Ovary (tissue), 7 donors: ENCODE measurements at regions not wholly inside any gene's neighbourhood (a gene's known extent, or its start where the extent isn't known, plus 50 kb on each side); places are given as distances from the start of the nearest gene placed in this dataset.

Source experiments
- DNase-seq, 5 donors: peaks; one replicate each; pipeline ENCODE4 v3.0.0-alpha.2; 2019 to 2020
- H3K27ac ChIP-seq, 2 donors: fragments of 200-600 bp; one replicate each; pipeline versions ENCODE4 v1.5.1 to v1.8.0; 2019 to 2022
- H3K27me3 ChIP-seq: fragments of 200-600 bp; one replicate; pipeline ENCODE4 v1.8.0; 2022
- H3K36me3 ChIP-seq: fragments of 200-600 bp; sonication (generic); one replicate; pipeline ENCODE4 v1.5.1; 2019
- H3K4me1 ChIP-seq: one replicate; pipeline ENCODE4 v1.8.1; 2013; ENCODE audit warnings: mild to moderate bottlenecking, moderate library complexity; ENCODE audit not compliant: insufficient read depth
- H3K4me3 ChIP-seq: fragments of 200-600 bp; sonication (generic); one replicate; pipeline ENCODE4 v1.5.1; 2017
- H3K9me3 ChIP-seq, 2 donors: fragments of 200-600 bp in 1 of 2; sonication (generic) in 1 of 2; one replicate each; pipeline versions ENCODE4 v1.5.1 to v1.8.1; 2013 to 2019; ENCODE audit warnings: mild to moderate bottlenecking in 1 of 2, moderate library complexity in 1 of 2
- EP300 ChIP-seq: sonication (generic); formaldehyde crosslinking; IDR thresholded peaks from one replicate; pipeline ENCODE4 v1.6.1; 2017; ENCODE audit warnings: antibody characterized with exemption
- POLR2A ChIP-seq: fragments of 450-650 bp; IDR thresholded peaks from one replicate; pipeline ENCODE4 v1.6.1; 2017; ENCODE audit warnings: antibody characterized with exemption, mild to moderate bottlenecking, moderate library complexity
- WGBS, 3 donors: extraction: QIAGEN DNeasy Blood & Tissue Kit in 1 of 3; methylation state at CpG; one replicate each; pipeline versions ENCODE4 v1.1.5 to v1.1.7; 2013 to 2017; 5-methylcytosine and 5-hydroxymethylcytosine counted together
- intact Hi-C, 4 donors: fragments of 100-400 bp; cut with DNase I; formaldehyde crosslinking; loops; one replicate each; pipeline versions ENCODE4 v1.11.0 to v1.15.1; 2022 to 2023
- TF ChIP-seq, protein P1 (sequence below), 3 donors: fragments of 450-650 bp in 2 of 3; fragments of 200-600 bp in 1 of 3; IDR thresholded peaks; one replicate each; pipeline versions ENCODE4 v1.5.1 to v1.8.0; 2016 to 2022; ENCODE audit warnings: antibody characterized with exemption in 3 of 3, mild to moderate bottlenecking in 1 of 3
- donor health status: DM: no; HTN: no; CAD: no; lungs with moderate emphysema.
- donor health status: DM: no; HTN: no; CAD: no.
- donor health status: Bipolar disorder and iron deficiency.
- donor health status: DM: no; HTN: no; CAD: no.
- donor health status: DM: yes; HTN: yes; CAD: no.

DNA sequence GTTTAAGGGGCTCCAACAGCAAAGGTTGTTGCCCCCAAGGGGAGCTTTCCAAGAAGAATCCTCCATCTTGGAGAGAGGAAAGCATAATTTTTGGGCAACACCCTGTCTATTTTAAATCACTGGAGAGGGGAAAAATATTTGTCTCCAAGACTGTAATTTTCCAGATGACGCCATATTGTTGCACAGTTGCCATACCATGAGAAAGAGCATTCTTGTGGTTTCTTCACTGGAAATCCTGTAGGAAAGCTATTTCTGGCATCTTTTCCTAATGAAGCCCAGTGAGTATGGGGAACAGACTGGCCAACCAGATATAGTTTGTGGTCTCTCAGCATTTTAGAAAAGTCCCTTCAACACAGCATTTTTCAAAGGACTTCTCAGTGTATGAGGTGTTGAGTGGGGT is 88.1 kb upstream of the MANSC4 start:
- WGBS, 3 donors, result 91 to 96% (median 96%) methylated on average over 1 of the region's 1 CpG
- H3K27me3 ChIP-seq, result no peaks in the 10 kb centered on the region

DNA sequence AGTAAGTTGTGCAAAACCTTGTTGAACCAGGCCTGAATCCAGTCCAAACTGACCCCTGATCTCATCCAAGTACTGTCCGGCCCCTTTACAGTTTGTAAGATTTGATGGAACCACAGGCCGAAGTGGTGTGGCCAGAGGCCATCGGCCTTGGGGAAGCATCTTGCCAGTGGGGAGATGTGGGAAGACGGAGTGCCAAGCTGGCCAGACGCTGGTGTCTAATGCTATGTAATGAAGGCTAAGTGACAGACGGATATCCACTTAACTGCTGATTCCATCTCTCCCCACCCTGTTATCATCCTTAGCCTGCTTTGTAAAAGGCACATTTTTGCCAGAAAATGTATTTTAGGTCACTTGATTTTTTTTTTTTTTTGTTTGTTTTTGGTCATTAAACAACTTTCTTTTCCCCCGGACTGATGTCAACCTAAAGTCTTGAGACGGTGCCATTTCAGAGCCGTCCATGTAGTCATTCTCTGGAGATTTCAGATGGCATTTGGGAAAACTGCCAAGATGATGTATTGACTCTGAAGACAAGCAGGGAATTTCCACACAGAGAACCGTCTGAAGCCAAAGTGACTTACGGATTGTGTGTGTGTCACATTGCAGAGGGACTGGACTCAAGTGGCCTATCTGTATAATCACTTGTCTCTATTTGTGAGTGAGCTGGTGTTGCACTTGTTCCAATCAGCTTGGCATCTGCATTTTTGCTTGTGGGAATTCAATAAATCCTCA is 86.5 kb upstream of the MANSC4 start:
- Histone ChIP-seq H3K36me3 (no peaks in the 10 kb centered on the region), H3K4me3 (no peak overlapping the region), H3K9me3 (no peaks in the 10 kb centered on the region), H3K27me3 (no peaks in the 10 kb centered on the region), H3K27ac (no peak overlapping the region), H3K4me1 (peaks cover 2% of the 10 kb centered on the region)
- intact Hi-C loops, result no loop called here
- TF ChIP-seq EP300, result no peak
- TF ChIP-seq POLR2A, result no peak
- TF ChIP-seq, protein P1, sequence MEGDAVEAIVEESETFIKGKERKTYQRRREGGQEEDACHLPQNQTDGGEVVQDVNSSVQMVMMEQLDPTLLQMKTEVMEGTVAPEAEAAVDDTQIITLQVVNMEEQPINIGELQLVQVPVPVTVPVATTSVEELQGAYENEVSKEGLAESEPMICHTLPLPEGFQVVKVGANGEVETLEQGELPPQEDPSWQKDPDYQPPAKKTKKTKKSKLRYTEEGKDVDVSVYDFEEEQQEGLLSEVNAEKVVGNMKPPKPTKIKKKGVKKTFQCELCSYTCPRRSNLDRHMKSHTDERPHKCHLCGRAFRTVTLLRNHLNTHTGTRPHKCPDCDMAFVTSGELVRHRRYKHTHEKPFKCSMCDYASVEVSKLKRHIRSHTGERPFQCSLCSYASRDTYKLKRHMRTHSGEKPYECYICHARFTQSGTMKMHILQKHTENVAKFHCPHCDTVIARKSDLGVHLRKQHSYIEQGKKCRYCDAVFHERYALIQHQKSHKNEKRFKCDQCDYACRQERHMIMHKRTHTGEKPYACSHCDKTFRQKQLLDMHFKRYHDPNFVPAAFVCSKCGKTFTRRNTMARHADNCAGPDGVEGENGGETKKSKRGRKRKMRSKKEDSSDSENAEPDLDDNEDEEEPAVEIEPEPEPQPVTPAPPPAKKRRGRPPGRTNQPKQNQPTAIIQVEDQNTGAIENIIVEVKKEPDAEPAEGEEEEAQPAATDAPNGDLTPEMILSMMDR (IDR thresholded peaks at IDR 0.05), result no peak
- WGBS, 3 donors, result 78 to 88% (median 78%) methylated on average over 11 of the region's 11 CpGs
- no peak for DNase-seq

More for the DNA sequence above, 88.1 kb upstream of the MANSC4 start:
- Histone ChIP-seq H3K4me3 (no peak overlapping the region), H3K27ac (no peak overlapping the region), H3K4me1 (no peaks in the 10 kb centered on the region), H3K9me3 (no peaks in the 10 kb centered on the region), H3K36me3 (no peaks in the 10 kb centered on the region)
- TF ChIP-seq, protein P1 (IDR thresholded peaks at IDR 0.05), result no peak
- no peak for TF ChIP-seq EP300
- TF ChIP-seq POLR2A, result no peak
- intact Hi-C loops, result no loop called here
- no peak for DNase-seq

DNA sequence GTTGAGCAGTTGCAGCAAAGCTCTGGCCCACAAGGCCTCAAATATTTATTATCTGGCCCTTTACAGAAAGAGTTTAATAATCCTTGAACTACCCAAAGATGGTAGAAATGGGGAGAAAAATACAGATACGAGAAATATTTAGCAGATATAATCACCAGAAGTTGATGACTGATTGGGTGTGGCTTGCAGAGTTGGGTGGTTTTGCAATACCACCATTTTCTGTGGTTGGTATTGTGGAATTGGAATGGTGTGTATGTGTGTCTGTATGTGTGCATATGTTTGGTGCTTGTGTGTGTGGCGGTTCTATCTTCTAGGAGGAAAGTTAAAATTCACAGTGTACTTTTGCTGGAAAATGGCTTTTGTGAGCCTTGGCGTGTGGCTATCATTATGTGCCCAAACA is 85.4 kb upstream of the MANSC4 start:
- intact Hi-C loops, result no loop called here
- no peak for DNase-seq
- 65 to 80% (median 78%) methylated on average over 3 of the region's 3 CpGs for WGBS, 3 donors
- Histone ChIP-seq H3K4me1 (peaks cover 7% of the 10 kb centered on the region), H3K27ac (no peak overlapping the region), H3K4me3 (no peak overlapping the region), H3K36me3 (no peaks in the 10 kb centered on the region), H3K27me3 (no peaks in the 10 kb centered on the region), H3K9me3 (no peaks in the 10 kb centered on the region)
- no peak for TF ChIP-seq POLR2A
- no peak for TF ChIP-seq EP300
- TF ChIP-seq, protein P1 (IDR thresholded peaks at IDR 0.05), result no peak

DNA sequence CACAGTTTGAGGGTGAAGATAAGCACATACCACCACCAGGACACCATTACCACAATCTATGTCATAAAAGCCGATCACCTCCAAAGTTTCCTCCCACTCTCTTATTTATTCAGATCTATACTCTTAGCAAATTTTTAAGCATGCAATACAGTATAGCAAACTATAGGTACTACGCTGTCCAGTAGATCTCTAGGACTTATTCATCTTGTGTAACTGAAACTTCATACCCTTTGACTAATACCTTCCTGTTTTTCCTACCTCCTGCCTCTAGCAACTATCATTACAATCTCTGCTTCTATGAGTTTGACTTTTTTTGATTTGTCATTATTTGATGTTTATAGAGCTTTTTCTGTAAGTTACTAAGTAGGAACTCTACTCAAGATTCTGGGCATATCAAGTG is 84.5 kb upstream of the MANSC4 start:
- TF ChIP-seq, protein P1 (IDR thresholded peaks at IDR 0.05), result no peak
- TF ChIP-seq POLR2A (no peak), EP300 (no peak)
- Histone ChIP-seq H3K27ac (no peak overlapping the region), H3K4me1 (peaks cover 7% of the 10 kb centered on the region), H3K27me3 (no peaks in the 10 kb centered on the region), H3K36me3 (no peaks in the 10 kb centered on the region), H3K9me3 (no peaks in the 10 kb centered on the region), H3K4me3 (no peak overlapping the region)
- intact Hi-C loops, result no loop called here
- WGBS, 3 donors, result 96 to 99% (median 97%) methylated on average over 2 of the region's 2 CpGs
- DNase-seq, result no peak
